ENCODE measurements at regions not wholly inside any gene's neighbourhood (a gene's known extent, or its start where the extent isn't known, plus 50 kb on each side); places are given as distances from the start of the nearest gene placed in this dataset.

GRCh38 chr10:31263903-31264302 lies 55.1 kb upstream of the ZEB1 start:
- DNase-seq = no peak

- DNase-seq = no peak
Measured at GRCh38 chr10:31268444-31269303, 50.3 kb upstream of the ZEB1 start.
